ENCODE measurements at regions not wholly inside any gene's neighbourhood (a gene's known extent, or its start where the extent isn't known, plus 50 kb on each side); places are given as distances from the start of the nearest gene placed in this dataset.
"Not testable (repeated sequence)": the region's sequence is repeated elsewhere in the genome, so short reads cannot be mapped to it uniquely, and the experiment has no call there.

DNA sequence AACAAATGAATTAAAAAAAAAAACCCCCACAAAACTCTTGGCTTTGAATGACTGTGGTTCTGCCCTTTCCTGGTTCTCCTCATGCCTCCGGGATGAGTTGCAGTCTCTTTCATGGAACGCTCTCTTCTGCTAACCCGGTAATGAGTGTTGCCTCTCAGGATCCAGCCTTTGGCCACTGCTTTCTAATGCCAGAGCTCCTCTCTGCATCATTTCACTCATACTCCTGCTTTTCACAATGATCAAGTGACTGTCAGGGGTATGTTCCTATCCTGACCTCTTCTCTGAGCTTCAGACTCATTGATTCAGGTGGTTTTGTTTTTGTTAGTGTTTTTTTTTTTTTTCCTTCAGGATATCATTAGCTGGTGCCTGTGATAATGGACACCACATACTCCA is 230.2 kb downstream of the OPA1 start:
- H3K36me3 ChIP-seq (ENCODE audit: control insufficient read depth, low read depth, low read length): not testable (repeated sequence)

DNA sequence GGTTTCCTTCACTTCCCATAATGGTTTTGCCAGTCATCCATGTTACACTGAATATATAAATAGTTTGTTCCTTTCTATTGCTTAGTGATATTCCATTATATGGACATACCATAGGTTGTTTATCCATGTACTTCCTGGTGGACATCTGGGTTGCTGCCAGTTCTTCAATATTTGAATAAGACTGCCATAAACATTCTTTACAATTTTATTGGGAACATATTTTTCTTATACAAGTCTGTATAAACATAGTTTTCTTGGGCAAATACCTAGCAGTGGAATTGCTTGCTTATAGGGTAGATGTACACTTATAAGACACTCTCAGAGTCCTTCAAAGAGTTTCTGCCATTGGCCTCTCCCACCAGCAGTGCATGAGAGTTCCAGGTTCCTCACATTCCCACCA is 231.4 kb downstream of the OPA1 start:
- Histone ChIP-seq H3K27me3 (ENCODE audit: control insufficient read depth, insufficient read depth, low read length) (no peaks in the 10 kb centered on the region), H3K27ac (ENCODE audit: low read length) (no peak overlapping the region), H3K9ac (ENCODE audit: low read length) (no peak overlapping the region), H3K4me1 (ENCODE audit: control insufficient read depth, low read depth, low read length) (peaks cover 29% of the 10 kb centered on the region), H3K36me3 (ENCODE audit: control insufficient read depth, low read depth, low read length) (no peaks in the 10 kb centered on the region), H3K4me3 (ENCODE audit: low read length) (no peak overlapping the region), H3K9me3 (ENCODE audit: control insufficient read depth, low read depth, low read length) (no peaks in the 10 kb centered on the region)

More for the DNA sequence above, 230.2 kb downstream of the OPA1 start:
- H3K4me1 ChIP-seq (ENCODE audit: control insufficient read depth, low read depth, low read length): peaks cover 38% of the 10 kb centered on the region
- not testable (repeated sequence) for H3K27me3 ChIP-seq (ENCODE audit: control insufficient read depth, insufficient read depth, low read length); H3K9ac ChIP-seq (ENCODE audit: low read length); H3K27ac ChIP-seq (ENCODE audit: low read length); H3K9me3 ChIP-seq (ENCODE audit: control insufficient read depth, low read depth, low read length); H3K4me3 ChIP-seq (ENCODE audit: low read length)

DNA sequence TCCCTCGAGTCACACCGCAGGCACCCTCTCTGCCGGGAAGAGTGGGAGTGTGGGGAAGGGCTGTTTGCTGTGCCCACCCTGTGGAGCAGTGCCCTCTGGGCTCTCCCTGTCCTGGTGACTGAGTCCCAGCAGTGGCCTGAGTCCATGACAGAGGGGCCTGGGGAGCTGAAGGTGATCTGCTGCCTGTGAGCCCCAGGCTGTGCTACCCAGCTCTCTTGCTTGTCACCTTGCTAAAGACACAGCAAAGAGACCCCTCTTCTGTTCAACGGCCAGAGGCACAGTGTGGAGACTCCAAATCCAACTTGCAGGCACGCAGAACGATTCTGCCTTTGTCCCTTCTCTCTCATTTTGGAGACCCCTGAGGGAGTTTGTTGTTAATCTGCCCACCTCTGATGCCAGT is 232.6 kb downstream of the OPA1 start:
- Histone ChIP-seq H3K27ac (ENCODE audit: low read length) (no peak overlapping the region), H3K9ac (ENCODE audit: low read length) (no peak overlapping the region), H3K9me3 (ENCODE audit: control insufficient read depth, low read depth, low read length) (no peaks in the 10 kb centered on the region), H3K36me3 (ENCODE audit: control insufficient read depth, low read depth, low read length) (no peaks in the 10 kb centered on the region), H3K4me3 (ENCODE audit: low read length) (no peak overlapping the region), H3K27me3 (ENCODE audit: control insufficient read depth, insufficient read depth, low read length) (no peaks in the 10 kb centered on the region), H3K4me1 (ENCODE audit: control insufficient read depth, low read depth, low read length) (peaks cover 23% of the 10 kb centered on the region)

DNA sequence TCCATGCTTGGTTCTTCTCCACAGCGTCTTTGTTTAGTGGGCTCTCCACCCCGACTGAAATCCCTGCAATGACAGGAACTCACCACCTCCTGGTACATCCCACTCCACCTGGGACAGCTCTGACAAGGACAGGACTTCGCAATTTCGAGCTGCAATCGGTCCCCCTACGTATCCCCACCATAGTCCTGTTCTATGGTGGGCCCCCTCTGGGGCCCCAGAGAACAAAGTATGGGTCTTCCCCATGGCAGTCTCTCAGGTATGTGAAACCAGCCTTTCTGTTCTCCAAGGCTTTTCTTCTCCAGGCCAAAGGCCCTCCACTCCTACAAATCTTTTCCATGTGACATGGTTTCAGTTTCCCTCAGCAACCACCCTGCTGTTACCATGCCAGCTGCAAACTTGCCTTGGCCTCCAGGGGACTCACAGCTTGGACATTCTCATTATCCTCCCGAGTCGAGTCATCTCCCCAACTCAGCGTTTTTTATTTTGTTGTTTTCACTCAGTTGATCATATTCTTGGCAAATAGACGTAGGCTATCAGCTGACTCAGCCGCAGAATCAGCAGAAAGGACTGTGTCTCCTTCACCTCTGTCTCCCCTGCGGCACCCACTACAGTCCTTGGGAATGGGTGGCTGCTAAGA is 233.3 kb downstream of the OPA1 start:
- no peaks in the 10 kb centered on the region for H3K9me3 ChIP-seq (ENCODE audit: control insufficient read depth, low read depth, low read length)
- H3K4me1 ChIP-seq (ENCODE audit: control insufficient read depth, low read depth, low read length): peaks cover 23% of the 10 kb centered on the region
- no peak overlapping the region for H3K27ac ChIP-seq (ENCODE audit: low read length)
- no peaks in the 10 kb centered on the region for H3K36me3 ChIP-seq (ENCODE audit: control insufficient read depth, low read depth, low read length)
- H3K9ac ChIP-seq (ENCODE audit: low read length): no peak overlapping the region
- no peak overlapping the region for H3K4me3 ChIP-seq (ENCODE audit: low read length)
- H3K27me3 ChIP-seq (ENCODE audit: control insufficient read depth, insufficient read depth, low read length): no peaks in the 10 kb centered on the region

DNA sequence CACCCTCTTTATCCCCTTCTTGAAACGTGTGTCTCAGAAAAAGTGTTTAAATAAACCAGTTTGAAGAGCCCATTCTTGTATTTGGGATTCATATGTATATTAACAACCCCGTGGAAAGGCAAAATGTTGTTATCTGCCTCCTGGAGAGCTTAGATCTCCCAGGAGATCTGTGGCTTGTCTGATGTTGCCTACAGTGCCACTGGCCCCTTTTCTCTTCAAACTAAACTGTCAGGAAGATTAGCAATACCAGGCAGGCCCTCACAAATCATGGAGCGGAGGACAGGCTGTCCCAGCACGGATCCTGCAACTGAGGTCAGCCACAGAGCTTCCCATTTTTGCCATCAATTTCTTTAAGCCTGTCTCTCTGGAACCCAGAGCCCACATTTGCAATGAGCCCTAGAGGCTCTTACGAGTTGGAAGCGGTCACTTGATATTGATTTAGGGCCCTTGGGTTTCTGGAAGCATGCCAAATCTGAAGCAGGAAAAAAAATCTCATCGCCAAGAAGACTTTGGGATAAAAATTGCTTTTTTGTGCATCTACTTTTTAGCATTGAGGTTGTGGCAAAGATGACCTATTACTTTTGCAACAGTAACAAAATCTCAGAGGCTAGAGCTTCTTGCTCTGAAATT is 234.1 kb downstream of the OPA1 start:
- no peak overlapping the region for H3K9ac ChIP-seq (ENCODE audit: low read length)
- peaks cover 23% of the 10 kb centered on the region for H3K4me1 ChIP-seq (ENCODE audit: control insufficient read depth, low read depth, low read length)
- H3K27me3 ChIP-seq (ENCODE audit: control insufficient read depth, insufficient read depth, low read length): no peaks in the 10 kb centered on the region
- H3K4me3 ChIP-seq (ENCODE audit: low read length): no peak overlapping the region
- no peaks in the 10 kb centered on the region for H3K9me3 ChIP-seq (ENCODE audit: control insufficient read depth, low read depth, low read length)
- H3K27ac ChIP-seq (ENCODE audit: low read length): no peak overlapping the region
- no peaks in the 10 kb centered on the region for H3K36me3 ChIP-seq (ENCODE audit: control insufficient read depth, low read depth, low read length)

DNA sequence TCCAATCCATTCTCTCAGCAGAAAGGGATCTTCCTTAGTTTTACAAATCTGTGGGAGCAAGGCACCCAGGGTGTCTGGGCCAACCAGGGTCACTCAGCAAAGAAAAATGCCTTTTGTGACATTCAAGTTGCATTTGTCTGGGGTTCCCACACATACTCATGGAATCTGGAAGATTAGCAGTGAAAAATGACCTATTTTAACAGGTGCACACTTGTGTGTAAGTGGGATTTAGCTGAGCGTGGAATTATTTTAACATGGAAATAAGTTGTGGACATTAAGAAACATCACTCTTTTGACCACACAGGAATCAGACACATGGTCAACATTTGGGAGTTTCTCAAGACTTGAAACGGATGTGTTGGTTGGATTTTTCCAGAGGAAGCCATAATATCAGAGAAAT is 234.9 kb downstream of the OPA1 start:
- Histone ChIP-seq H3K9ac (ENCODE audit: low read length) (no peak overlapping the region), H3K9me3 (ENCODE audit: control insufficient read depth, low read depth, low read length) (no peaks in the 10 kb centered on the region), H3K27ac (ENCODE audit: low read length) (no peak overlapping the region), H3K4me1 (ENCODE audit: control insufficient read depth, low read depth, low read length) (peaks cover 23% of the 10 kb centered on the region), H3K36me3 (ENCODE audit: control insufficient read depth, low read depth, low read length) (no peaks in the 10 kb centered on the region), H3K27me3 (ENCODE audit: control insufficient read depth, insufficient read depth, low read length) (no peaks in the 10 kb centered on the region), H3K4me3 (ENCODE audit: low read length) (no peak overlapping the region)

DNA sequence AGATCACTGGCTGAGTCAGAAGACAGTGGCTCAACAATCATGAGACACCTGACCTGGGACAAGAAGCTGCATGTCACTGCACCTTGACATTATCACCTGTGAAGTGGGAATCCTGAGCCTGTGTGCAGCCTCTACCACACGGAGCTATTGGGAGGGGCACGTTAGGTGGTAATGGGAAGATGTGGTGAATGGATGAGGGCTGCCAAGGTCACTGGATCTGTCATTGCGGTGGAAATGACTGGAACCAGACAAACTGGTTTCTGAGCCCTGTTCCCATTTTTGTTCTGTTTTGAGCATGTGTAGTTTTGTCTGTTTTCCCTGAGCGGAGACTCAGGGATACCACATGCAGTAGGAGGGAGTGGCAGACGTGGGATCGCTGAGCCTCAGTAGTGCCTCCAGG is 235.5 kb downstream of the OPA1 start:
- no peak overlapping the region for H3K27ac ChIP-seq (ENCODE audit: low read length)
- H3K9ac ChIP-seq (ENCODE audit: low read length): no peak overlapping the region
- no peaks in the 10 kb centered on the region for H3K36me3 ChIP-seq (ENCODE audit: control insufficient read depth, low read depth, low read length)
- no peaks in the 10 kb centered on the region for H3K27me3 ChIP-seq (ENCODE audit: control insufficient read depth, insufficient read depth, low read length)
- peaks cover 23% of the 10 kb centered on the region for H3K4me1 ChIP-seq (ENCODE audit: control insufficient read depth, low read depth, low read length)
- no peak overlapping the region for H3K4me3 ChIP-seq (ENCODE audit: low read length)
- H3K9me3 ChIP-seq (ENCODE audit: control insufficient read depth, low read depth, low read length): no peaks in the 10 kb centered on the region

DNA sequence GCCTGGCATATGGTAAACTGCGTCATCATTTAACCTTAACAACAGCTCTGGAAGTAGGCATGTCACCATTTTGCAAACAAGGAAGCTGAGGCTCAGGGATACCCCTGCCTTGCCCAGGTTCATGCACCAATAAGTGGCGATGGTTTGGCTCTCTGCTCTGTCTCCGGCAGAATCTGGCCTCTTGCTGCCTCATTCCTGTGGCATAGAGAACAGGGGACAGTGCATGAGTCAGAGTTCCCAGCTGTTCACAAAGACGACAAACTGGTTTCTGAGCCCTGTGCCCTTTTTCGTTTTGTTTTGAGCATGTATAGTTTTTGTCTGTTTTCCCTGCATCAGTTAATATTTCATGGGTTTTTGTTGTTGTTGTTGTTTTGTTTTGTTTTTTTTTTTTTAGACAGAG is 236.8 kb downstream of the OPA1 start:
- no peak overlapping the region for H3K27ac ChIP-seq (ENCODE audit: low read length)
- H3K4me1 ChIP-seq (ENCODE audit: control insufficient read depth, low read depth, low read length): peaks cover 23% of the 10 kb centered on the region
- no peaks in the 10 kb centered on the region for H3K27me3 ChIP-seq (ENCODE audit: control insufficient read depth, insufficient read depth, low read length)
- H3K9ac ChIP-seq (ENCODE audit: low read length): no peak overlapping the region
- no peaks in the 10 kb centered on the region for H3K36me3 ChIP-seq (ENCODE audit: control insufficient read depth, low read depth, low read length)
- no peaks in the 10 kb centered on the region for H3K9me3 ChIP-seq (ENCODE audit: control insufficient read depth, low read depth, low read length)
- H3K4me3 ChIP-seq (ENCODE audit: low read length): no peak overlapping the region

DNA sequence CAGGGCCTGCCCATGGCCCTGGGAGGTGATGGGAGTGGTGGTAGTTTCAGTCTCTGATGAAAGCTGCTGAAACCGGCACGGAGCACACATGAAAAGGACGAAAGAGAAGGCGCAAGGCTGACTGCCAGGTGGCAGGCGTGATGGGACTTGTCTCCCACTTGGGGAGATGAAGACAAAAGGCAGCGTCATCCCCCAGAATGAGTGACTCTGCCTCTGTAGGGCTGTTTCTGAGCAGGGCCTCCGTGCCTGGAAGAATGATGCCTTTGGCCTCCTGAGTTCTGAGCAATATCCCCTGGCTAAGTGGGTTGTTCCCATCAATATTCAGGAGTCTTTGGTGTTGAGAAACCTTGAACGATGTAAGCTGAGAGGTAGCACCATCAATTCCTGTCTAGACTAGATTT is 237.8 kb downstream of the OPA1 start:
- no peaks in the 10 kb centered on the region for H3K9me3 ChIP-seq (ENCODE audit: control insufficient read depth, low read depth, low read length)
- no peaks in the 10 kb centered on the region for H3K27me3 ChIP-seq (ENCODE audit: control insufficient read depth, insufficient read depth, low read length)
- peaks cover 21% of the 10 kb centered on the region for H3K4me1 ChIP-seq (ENCODE audit: control insufficient read depth, low read depth, low read length)
- no peak overlapping the region for H3K4me3 ChIP-seq (ENCODE audit: low read length)
- no peaks in the 10 kb centered on the region for H3K36me3 ChIP-seq (ENCODE audit: control insufficient read depth, low read depth, low read length)
- no peak overlapping the region for H3K9ac ChIP-seq (ENCODE audit: low read length)
- H3K27ac ChIP-seq (ENCODE audit: low read length): no peak overlapping the region

DNA sequence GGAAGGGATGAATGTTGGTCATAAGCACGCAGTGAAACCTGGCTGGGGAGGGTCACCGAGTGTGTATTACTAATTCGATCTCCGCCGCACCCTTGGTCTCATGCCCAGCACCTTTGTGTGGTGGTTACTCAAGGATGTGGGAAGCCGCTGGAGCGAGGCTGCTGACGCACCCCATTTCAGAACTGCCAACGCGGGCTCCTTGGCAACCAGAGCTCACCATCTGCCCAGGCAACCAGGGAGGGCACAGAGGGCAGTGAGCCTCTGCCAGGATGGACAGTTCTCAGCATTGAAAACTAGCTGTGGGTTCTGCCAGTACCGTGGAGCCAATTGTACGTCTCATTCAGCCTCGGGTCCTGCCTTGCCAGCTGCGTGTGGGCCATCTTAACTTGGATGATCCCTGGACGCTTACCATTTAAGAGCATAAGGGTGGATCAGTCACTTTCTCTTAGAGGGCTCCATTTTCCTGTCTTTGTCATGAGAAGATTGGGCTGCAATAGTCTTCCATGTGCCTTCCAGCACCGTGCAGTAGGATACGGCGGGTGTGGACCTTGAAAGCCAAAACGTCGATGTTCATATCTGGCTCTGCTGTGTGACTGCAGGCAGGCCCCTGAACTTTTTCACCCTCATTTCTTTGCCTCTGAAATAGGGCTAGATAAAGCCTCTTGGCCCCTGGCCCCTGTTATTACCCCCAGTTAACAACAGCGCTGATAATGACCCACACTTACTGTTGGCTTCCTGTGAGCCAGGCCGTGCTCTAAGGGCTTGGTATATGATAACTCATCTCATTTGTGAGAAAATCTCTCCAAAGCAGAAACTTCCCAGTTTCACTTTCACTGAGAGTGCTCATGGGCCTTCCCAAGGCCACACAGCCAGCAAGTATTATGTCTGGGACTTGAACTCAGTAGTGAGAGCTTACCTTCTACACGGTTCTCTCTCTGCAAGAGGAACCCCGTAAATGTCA is 238.8 kb downstream of the OPA1 start:
- H3K27ac ChIP-seq (ENCODE audit: low read length): no peak overlapping the region
- H3K27me3 ChIP-seq (ENCODE audit: control insufficient read depth, insufficient read depth, low read length): no peaks in the 10 kb centered on the region
- H3K9me3 ChIP-seq (ENCODE audit: control insufficient read depth, low read depth, low read length): no peaks in the 10 kb centered on the region
- H3K9ac ChIP-seq (ENCODE audit: low read length): no peak overlapping the region
- H3K36me3 ChIP-seq (ENCODE audit: control insufficient read depth, low read depth, low read length): no peaks in the 10 kb centered on the region
- H3K4me3 ChIP-seq (ENCODE audit: low read length): no peak overlapping the region
- peaks cover 11% of the 10 kb centered on the region for H3K4me1 ChIP-seq (ENCODE audit: control insufficient read depth, low read depth, low read length)

DNA sequence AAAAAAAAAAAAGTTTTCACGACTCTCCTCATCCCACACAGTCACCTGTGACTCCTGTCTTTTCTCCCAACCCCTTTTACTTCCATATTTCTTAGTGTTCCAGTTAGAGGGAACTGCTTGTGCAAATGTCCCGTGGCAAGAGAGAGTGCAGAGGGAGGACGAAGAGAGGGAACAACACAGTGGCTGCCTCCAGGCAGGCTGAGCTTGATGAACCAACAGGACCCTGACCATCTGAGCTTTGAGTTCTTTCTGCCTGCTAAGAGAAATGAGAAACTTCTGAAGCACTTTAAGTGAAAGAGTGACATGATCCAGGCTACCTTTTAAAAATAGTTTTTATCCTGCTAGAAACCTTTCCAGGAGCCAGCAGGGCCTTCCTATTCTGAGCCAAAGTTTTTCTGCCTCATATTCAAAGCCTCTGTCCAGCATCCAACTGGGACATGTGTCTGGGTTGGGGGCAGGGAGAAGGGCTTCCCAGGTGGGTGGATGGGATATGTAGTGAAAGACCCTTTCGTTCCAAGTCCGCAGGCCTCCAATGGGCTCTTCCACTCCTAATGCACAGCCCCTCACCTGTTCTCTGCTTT is 239.9 kb downstream of the OPA1 start:
- no peak overlapping the region for H3K27ac ChIP-seq (ENCODE audit: low read length)
- no peak overlapping the region for H3K4me3 ChIP-seq (ENCODE audit: low read length)
- H3K9ac ChIP-seq (ENCODE audit: low read length): no peak overlapping the region
- no peaks in the 10 kb centered on the region for H3K9me3 ChIP-seq (ENCODE audit: control insufficient read depth, low read depth, low read length)
- no peaks in the 10 kb centered on the region for H3K36me3 ChIP-seq (ENCODE audit: control insufficient read depth, low read depth, low read length)
- H3K27me3 ChIP-seq (ENCODE audit: control insufficient read depth, insufficient read depth, low read length): no peaks in the 10 kb centered on the region
- peaks cover 4% of the 10 kb centered on the region for H3K4me1 ChIP-seq (ENCODE audit: control insufficient read depth, low read depth, low read length)
